GM10266 (cell line): ENCODE measurements at regions not wholly inside any gene's neighbourhood (a gene's known extent, or its start where the extent isn't known, plus 50 kb on each side); places are given as distances from the start of the nearest gene placed in this dataset.
"Not testable (repeated sequence)": the region's sequence is repeated elsewhere in the genome, so short reads cannot be mapped to it uniquely, and the experiment has no call there.

ENCODE experiments used
- DNase-seq: peaks from one replicate; pipeline ENCODE4 v3.0.0; 2012; ENCODE audit errors: extremely low spot score
- TF ChIP-seq, protein P1 (sequence below): IDR thresholded peaks from 2 replicates; pipeline ENCODE4 v1.5.1; 2012; ENCODE audit warnings: mild to moderate bottlenecking, low read depth; ENCODE audit not compliant: control insufficient read depth, insufficient read depth; ENCODE audit errors: missing control alignments

GRCh38 chr6:71007298-71007697 lies 50.4 kb upstream of the B3GAT2 start:
- not testable (repeated sequence) for DNase-seq

DNA sequence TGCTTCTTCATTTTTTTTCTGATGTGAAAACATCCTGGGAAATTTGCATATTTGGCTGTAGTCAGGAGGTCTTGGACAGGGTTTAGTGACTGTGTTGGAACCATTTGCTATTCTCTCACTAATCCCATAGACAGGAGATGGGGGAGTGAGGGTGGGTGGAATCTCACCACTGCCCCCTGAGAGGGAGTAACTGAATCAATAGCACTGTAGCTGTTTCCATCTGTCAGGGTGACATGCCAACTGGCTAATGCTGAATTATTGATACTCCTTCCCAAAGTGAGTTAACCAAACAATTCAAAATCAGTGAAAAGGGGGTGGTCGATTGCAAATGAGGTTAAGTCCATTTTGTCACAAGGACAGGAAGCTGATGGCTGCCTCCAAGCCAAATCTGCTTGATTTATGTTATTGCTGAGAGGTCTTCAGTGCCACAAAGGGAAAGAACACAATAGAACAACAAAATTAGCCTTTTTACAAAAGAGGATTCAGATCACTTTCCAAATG lies 55.1 kb upstream of the B3GAT2 start:
- DNase-seq: no peak
- TF ChIP-seq, protein P1, sequence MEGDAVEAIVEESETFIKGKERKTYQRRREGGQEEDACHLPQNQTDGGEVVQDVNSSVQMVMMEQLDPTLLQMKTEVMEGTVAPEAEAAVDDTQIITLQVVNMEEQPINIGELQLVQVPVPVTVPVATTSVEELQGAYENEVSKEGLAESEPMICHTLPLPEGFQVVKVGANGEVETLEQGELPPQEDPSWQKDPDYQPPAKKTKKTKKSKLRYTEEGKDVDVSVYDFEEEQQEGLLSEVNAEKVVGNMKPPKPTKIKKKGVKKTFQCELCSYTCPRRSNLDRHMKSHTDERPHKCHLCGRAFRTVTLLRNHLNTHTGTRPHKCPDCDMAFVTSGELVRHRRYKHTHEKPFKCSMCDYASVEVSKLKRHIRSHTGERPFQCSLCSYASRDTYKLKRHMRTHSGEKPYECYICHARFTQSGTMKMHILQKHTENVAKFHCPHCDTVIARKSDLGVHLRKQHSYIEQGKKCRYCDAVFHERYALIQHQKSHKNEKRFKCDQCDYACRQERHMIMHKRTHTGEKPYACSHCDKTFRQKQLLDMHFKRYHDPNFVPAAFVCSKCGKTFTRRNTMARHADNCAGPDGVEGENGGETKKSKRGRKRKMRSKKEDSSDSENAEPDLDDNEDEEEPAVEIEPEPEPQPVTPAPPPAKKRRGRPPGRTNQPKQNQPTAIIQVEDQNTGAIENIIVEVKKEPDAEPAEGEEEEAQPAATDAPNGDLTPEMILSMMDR: no peak

DNA sequence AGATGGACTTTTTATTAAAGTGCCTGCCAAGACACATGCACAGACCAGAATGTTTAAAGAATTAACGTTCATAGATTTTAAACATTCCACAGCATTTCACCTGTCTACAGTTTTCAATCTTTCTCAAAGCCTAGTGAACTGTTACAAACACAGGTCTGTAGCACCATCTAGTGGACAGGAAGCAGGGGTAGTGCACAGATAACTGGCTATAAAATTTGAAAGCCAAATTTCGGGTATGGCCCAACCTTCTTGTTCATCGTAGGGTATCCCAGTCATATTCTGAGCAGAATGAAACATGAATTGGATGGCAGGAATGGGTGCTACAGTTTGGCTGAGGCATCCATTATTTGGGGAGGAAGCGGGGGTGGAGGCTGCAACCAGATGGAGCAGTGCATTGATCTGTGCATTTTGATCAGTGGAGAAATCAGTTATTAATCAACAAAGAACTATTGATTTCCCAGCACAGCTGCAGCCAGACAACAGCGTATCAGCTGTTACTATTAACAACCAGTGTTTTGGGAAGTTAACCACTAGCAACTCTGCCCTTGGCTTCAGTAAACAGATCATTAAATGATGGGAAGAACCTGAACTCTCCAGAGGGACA lies 56.1 kb upstream of the B3GAT2 start:
- peak; percentile 53 for DNase-seq
- TF ChIP-seq, protein P1: peak; percentile 87

GRCh38 chr6:71015392-71015791 lies 58.5 kb upstream of the B3GAT2 start:
- DNase-seq: no peak
- TF ChIP-seq, protein P1: no peak

- no peak for DNase-seq
- TF ChIP-seq, protein P1: no peak
Measured at GRCh38 chr6:71028236-71028876, 71.5 kb upstream of the B3GAT2 start.

DNA sequence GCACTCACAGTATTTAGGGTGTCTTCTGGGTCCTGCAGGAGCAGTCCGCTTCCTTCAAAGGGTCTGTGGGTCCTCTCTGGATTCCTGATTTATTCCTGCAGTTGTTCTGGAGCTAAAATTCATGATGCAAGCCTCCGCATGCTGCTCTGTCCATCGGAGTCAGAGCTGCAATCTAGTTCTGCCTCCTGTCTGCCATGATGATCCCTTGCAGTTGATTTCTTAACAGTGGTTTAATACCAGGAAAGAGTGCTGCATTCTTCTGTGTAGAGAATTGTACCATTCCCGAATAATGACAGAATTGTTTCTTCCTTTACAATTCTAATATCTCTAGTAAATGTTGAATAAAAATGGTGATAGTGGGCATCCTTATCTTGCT lies 72.0 kb upstream of the B3GAT2 start:
- TF ChIP-seq, protein P1: no peak
- no peak for DNase-seq

- TF ChIP-seq, protein P1: no peak
- no peak for DNase-seq
Measured at GRCh38 chr6:71029555-71029954, 72.7 kb upstream of the B3GAT2 start.
